ENCODE measurements at regions not wholly inside any gene's neighbourhood (a gene's known extent, or its start where the extent isn't known, plus 50 kb on each side); places are given as distances from the start of the nearest gene placed in this dataset.

- TF ChIP-seq CTCF (IDR thresholded peaks at IDR 0.05; ENCODE audit: low read depth, low read length, poor library complexity, severe bottlenecking) (no peak), EZH2phosphoT487 (IDR thresholded peaks at IDR 0.05; ENCODE audit: borderline replicate concordance, low read length) (no peak)
Measured at GRCh38 chrX:39438603-39439602, 637.6 kb downstream of the MID1IP1 start.

Data from DOHH2 (cell line).